IMR-90 (cell line): ENCODE measurements at regions not wholly inside any gene's neighbourhood (a gene's known extent, or its start where the extent isn't known, plus 50 kb on each side); places are given as distances from the start of the nearest gene placed in this dataset.

ENCODE experiments used
- ATAC-seq: fragments of 200-7000 bp; cut with Tn5 transposase; 2 replicates; pipeline ENCODE4 v1.9.1; 2020; ENCODE audit warnings: low read depth, mild to moderate bottlenecking, moderate library complexity
- BruUV-seq: library from RNA; stranded (reverse); fragments of 400-500 nt; replicated peaks from 2 replicates; lab custom pipeline; 2021; lab: Mats Ljungman, UMichigan
- CTCF ChIA-PET: fragments of 300-600 bp; formaldehyde crosslinking; extraction: SDS; loops from one replicate; lab custom pipeline; 2021; ENCODE audit warnings: antibody characterized with exemption; lab: Yijun Ruan, JAX
- POLR2A ChIA-PET: fragments of 300-600 bp; sonication (Branson Sonifier 250); formaldehyde crosslinking; loops from one replicate; lab custom pipeline; 2022; ENCODE audit warnings: antibody characterized with exemption; ENCODE audit not compliant: unreplicated experiment; lab: Charles Lee
- DNase-seq: peaks from one replicate; pipeline ENCODE4 v3.0.0; 2013
- H2AFZ ChIP-seq: replicated peaks from 2 replicates; pipeline ENCODE3; 2013; ENCODE audit warnings: low read length, mild to moderate bottlenecking; ENCODE audit not compliant: poor library complexity
- H2AK5ac ChIP-seq: 2 replicates; pipeline ENCODE4 v1.6.1; 2013; ENCODE audit warnings: low read depth, low read length, inconsistent platforms
- H2AK9ac ChIP-seq: replicated peaks from 2 replicates; pipeline ENCODE3; 2013; ENCODE audit warnings: mild to moderate bottlenecking, low read depth, low read length, moderate library complexity; ENCODE audit not compliant: poor library complexity
- H2BK120ac ChIP-seq: 2 replicates; pipeline ENCODE4 v1.6.1; 2013; ENCODE audit warnings: low read depth, low read length, inconsistent platforms
- H2BK15ac ChIP-seq: 3 replicates; pipeline ENCODE4 v1.6.1; 2013; ENCODE audit warnings: low read depth, low read length, inconsistent platforms
- H2BK20ac ChIP-seq: 2 replicates; pipeline ENCODE4 v1.6.1; 2013; ENCODE audit warnings: low read depth, mild to moderate bottlenecking, inconsistent platforms, low read length, moderate library complexity
- H2BK5ac ChIP-seq: 2 replicates; pipeline ENCODE4 v1.6.1; 2013; ENCODE audit warnings: mild to moderate bottlenecking, low read depth, low read length, inconsistent platforms; ENCODE audit not compliant: poor library complexity, severe bottlenecking
- H3K14ac ChIP-seq: replicated peaks from 2 replicates; pipeline ENCODE4 v1.6.1; 2013; ENCODE audit warnings: low read depth, low read length, inconsistent platforms
- H3K18ac ChIP-seq: 2 replicates; pipeline ENCODE4 v1.6.1; 2013; ENCODE audit warnings: low read depth, low read length, control low read depth
- H3K23ac ChIP-seq: 2 replicates; pipeline ENCODE4 v1.6.1; 2013; ENCODE audit warnings: low read depth, low read length, inconsistent platforms
- H3K27ac ChIP-seq: 2 replicates; pipeline ENCODE4 v1.5.1; 2013; ENCODE audit warnings: mild to moderate bottlenecking, control low read depth, low read length; ENCODE audit not compliant: insufficient read depth
- H3K27me3 ChIP-seq: 2 replicates; pipeline ENCODE4 v1.6.1; 2013; ENCODE audit warnings: low read length; ENCODE audit not compliant: control insufficient read depth, insufficient read depth
- H3K36me3 ChIP-seq: 2 replicates; pipeline ENCODE4 v1.6.1; 2013; ENCODE audit warnings: low read length, mixed read lengths; ENCODE audit not compliant: control insufficient read depth, insufficient read depth
- H3K4ac ChIP-seq: 2 replicates; pipeline ENCODE4 v1.6.1; 2013; ENCODE audit warnings: low read depth, low read length, inconsistent platforms
- H3K4me1 ChIP-seq: 2 replicates; pipeline ENCODE4 v1.6.1; 2013; ENCODE audit warnings: low read length, mixed read lengths; ENCODE audit not compliant: control insufficient read depth, insufficient read depth
- H3K4me2 ChIP-seq: 2 replicates; pipeline ENCODE4 v1.6.1; 2013; ENCODE audit warnings: low read depth, mild to moderate bottlenecking, control low read depth, low read length, moderate library complexity
- H3K4me3 ChIP-seq: 2 replicates; pipeline ENCODE4 v1.5.1; 2013; ENCODE audit warnings: low read depth, mild to moderate bottlenecking, control low read depth, low read length, moderate library complexity; ENCODE audit not compliant: insufficient read depth
- H3K56ac ChIP-seq: 2 replicates; pipeline ENCODE4 v1.6.1; 2013; ENCODE audit warnings: low read length, inconsistent platforms; ENCODE audit not compliant: insufficient read depth; ENCODE audit errors: extremely low read depth
- H3K79me1 ChIP-seq, 2 experiments: 2 replicates each; pipeline ENCODE4 v1.6.1; 2013; ENCODE audit warnings: low read length in 2 of 2, inconsistent platforms in 1 of 2, low read depth in 1 of 2
- H3K9ac ChIP-seq: 2 replicates; pipeline ENCODE4 v1.6.1; 2013; ENCODE audit warnings: low read depth, low read length, control low read depth
- H3K9me1 ChIP-seq: 2 replicates; pipeline ENCODE4 v1.6.1; 2013; ENCODE audit warnings: low read length, inconsistent platforms; ENCODE audit not compliant: insufficient read depth
- H3K9me3 ChIP-seq: 2 replicates; pipeline ENCODE4 v1.6.1; 2013; ENCODE audit warnings: low read length; ENCODE audit not compliant: control insufficient read depth, insufficient read depth
- H4K20me1 ChIP-seq: 2 replicates; pipeline ENCODE4 v1.6.1; 2013; ENCODE audit warnings: low read length, inconsistent platforms; ENCODE audit not compliant: insufficient read depth
- H4K5ac ChIP-seq: 2 replicates; pipeline ENCODE4 v1.6.1; 2013; ENCODE audit warnings: mild to moderate bottlenecking, low read depth, low read length, control low read depth
- H4K8ac ChIP-seq, 2 experiments: 2 replicates each; pipeline ENCODE4 v1.6.1; 2013; ENCODE audit warnings: low read depth in 2 of 2, low read length in 2 of 2, control low read depth in 1 of 2, inconsistent platforms in 1 of 2
- H4K91ac ChIP-seq: 2 replicates; pipeline ENCODE4 v1.6.1; 2013; ENCODE audit warnings: low read depth, low read length, inconsistent platforms; ENCODE audit not compliant: insufficient read depth
- CHD1 ChIP-seq: IDR thresholded peaks from 2 replicates; pipeline ENCODE4 v1.6.1; 2012; ENCODE audit warnings: low read depth, low read length, improper control_type of control experiment
- ELK1 ChIP-seq: fragments of 150-350 bp; IDR thresholded peaks from 2 replicates; pipeline ENCODE4 v1.6.1; 2016; ENCODE audit warnings: low read depth, mild to moderate bottlenecking, low read length, moderate library complexity, borderline replicate concordance
- FOS ChIP-seq: fragments of 150-350 bp; IDR thresholded peaks from 2 replicates; pipeline ENCODE4 v1.6.1; 2016; ENCODE audit warnings: low read depth, low read length
- MAZ ChIP-seq: IDR thresholded peaks from 2 replicates; pipeline ENCODE4 v1.6.1; 2012; ENCODE audit warnings: low read depth, mild to moderate bottlenecking, low read length, improper control_type of control experiment, moderate library complexity, borderline replicate concordance
- MXI1 ChIP-seq: IDR thresholded peaks from 2 replicates; pipeline ENCODE4 v1.6.1; 2012; ENCODE audit warnings: low read depth, mild to moderate bottlenecking, low read length, moderate library complexity, borderline replicate concordance
- POLR2A ChIP-seq: IDR thresholded peaks from 2 replicates; pipeline ENCODE4 v1.6.1; 2012; ENCODE audit warnings: mild to moderate bottlenecking, low read depth, low read length
- RFX5 ChIP-seq: IDR thresholded peaks from 2 replicates; pipeline ENCODE4 v1.8.0; 2012; ENCODE audit warnings: low read depth, mild to moderate bottlenecking, low read length, moderate library complexity
- SMC3 ChIP-seq: fragments of 150-350 bp; IDR thresholded peaks from 2 replicates; pipeline ENCODE4 v1.6.1; 2016; ENCODE audit warnings: low read depth, mild to moderate bottlenecking, antibody characterized with exemption, low read length, moderate library complexity
- WGBS, 2 experiments: methylation state at CpG; one replicate each; pipeline versions ENCODE4 v1.1.5 to v1.1.7; 2013; ENCODE audit warnings: missing lambda C conversion rate in 2 of 2; ENCODE audit not compliant: insufficient read length in 1 of 2; ENCODE audit errors: extremely low coverage in 2 of 2; 5-methylcytosine and 5-hydroxymethylcytosine counted together
- dilution Hi-C: fragments of 300-500 bp; cut with HindIII; formaldehyde crosslinking; loops from one replicate; pipeline ENCODE4 v1.14.3; 2018; ENCODE audit warnings: low sequenced_read_pairs; ENCODE audit not compliant: unreplicated experiment
- in situ Hi-C: fragments of 300-500 bp; cut with MboI; formaldehyde crosslinking; loops from 3 replicates; pipeline ENCODE4 v1.14.3; 2019; ENCODE audit warnings: low sequenced_read_pairs, inconsistent platforms, mixed read lengths
- intact Hi-C: fragments of 100-400 bp; cut with micrococcal nuclease; formaldehyde crosslinking; loops from 2 replicates; pipeline ENCODE4 v1.10.0; 2022

DNA sequence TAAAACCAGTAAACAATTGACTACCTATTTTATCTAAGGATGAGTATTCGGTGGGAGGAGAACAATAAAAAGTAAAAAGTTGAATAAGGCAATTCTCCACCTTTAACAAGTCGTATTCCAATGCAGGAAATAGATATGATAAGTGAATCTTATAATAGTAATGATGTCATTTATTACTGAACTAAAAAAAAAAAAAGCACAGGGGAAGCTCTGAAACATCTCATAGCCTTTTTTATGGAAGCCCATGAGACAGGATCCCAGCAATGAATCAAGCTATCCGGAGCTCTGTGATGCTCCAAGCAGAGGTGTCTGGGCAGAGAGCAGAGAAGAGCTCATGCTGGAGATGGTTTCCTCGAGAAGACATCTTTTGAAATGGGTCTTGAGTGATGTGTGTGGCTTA is 376.0 kb downstream of the ICE1 start:
- TF ChIP-seq SMC3 (no peak), MXI1 (no peak), CHD1 (no peak), POLR2A (no peak), MAZ (no peak), FOS (no peak), RFX5 (no peak), ELK1 (no peak)
- no peak overlapping the region for H3K56ac ChIP-seq
- H4K8ac ChIP-seq = no peak overlapping the region
- no peak overlapping the region for H3K14ac ChIP-seq
- dilution Hi-C loops (no loop called here), in situ Hi-C loops (no loop called here), intact Hi-C loops (no loop called here)
- no peaks in the 10 kb centered on the region for H3K36me3 ChIP-seq
- H3K18ac ChIP-seq = no peak overlapping the region
- ATAC-seq (no peak), DNase-seq (no peak)
- no peak overlapping the region for H3K4ac ChIP-seq
- ChIA-PET CTCF (no interaction called here), POLR2A (no interaction called here)
- H3K9me1 ChIP-seq = no peaks in the 10 kb centered on the region
- H3K4me3 ChIP-seq = no peak overlapping the region
- H2BK120ac ChIP-seq = no peak overlapping the region
- H3K9ac ChIP-seq = no peak overlapping the region
- no peak overlapping the region for H3K4me2 ChIP-seq
- H2BK5ac ChIP-seq = no peak overlapping the region
- no peaks in the 10 kb centered on the region for H3K27me3 ChIP-seq
- H4K5ac ChIP-seq = no peak overlapping the region
- H2AK9ac ChIP-seq = no peak overlapping the region
- no TSS peak for BruUV-seq
- H3K4me1 ChIP-seq = no peaks in the 10 kb centered on the region
- H2AFZ ChIP-seq = no peak overlapping the region
- no peak overlapping the region for H2AK5ac ChIP-seq
- H2BK20ac ChIP-seq = no peak overlapping the region
- H3K9me3 ChIP-seq = peaks cover 13% of the 10 kb centered on the region
- no peak overlapping the region for H3K27ac ChIP-seq
- no peak overlapping the region for H3K23ac ChIP-seq
- no peak overlapping the region for H4K91ac ChIP-seq
- no CpG with 5 or more reads among the region's 4 CpGs for WGBS, 2 experiments
- no peaks in the 10 kb centered on the region for H4K20me1 ChIP-seq
- no peaks in the 10 kb centered on the region for H3K79me1 ChIP-seq
- H2BK15ac ChIP-seq = no peak overlapping the region
